GM04503 (cell line): ENCODE measurements at regions not wholly inside any gene's neighbourhood (a gene's known extent, or its start where the extent isn't known, plus 50 kb on each side); places are given as distances from the start of the nearest gene placed in this dataset.

Experiments used
- DNase-seq: peaks from one replicate; pipeline ENCODE4 v3.0.0-alpha.2; 2012; ENCODE audit warnings: low read depth

DNA sequence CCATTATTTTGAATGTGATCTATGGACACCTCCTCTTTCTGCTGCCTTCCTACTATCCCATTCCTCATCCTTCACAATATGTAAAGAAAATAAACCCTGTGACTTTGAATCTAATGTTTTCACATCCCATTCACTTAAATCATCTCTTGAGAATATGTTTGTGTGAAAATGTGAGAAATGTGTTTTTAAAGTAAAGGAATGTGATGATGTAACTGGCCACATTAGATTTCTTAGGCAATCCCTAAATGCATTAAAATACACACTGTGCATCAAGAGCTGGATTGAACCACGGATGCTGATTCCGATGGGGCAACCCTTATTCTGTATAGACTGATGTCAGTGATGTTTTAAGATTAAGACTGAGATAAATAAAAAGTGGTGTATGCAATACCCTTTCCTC lies 558.9 kb upstream of the TENM3 start:
- DNase-seq = peak; percentile 63

GRCh38 chr4:181685461-181685860 lies 557.7 kb upstream of the TENM3 start:
- DNase-seq = no peak

- peak; percentile 88 for DNase-seq
Measured at GRCh38 chr4:181685911-181686310, 557.3 kb upstream of the TENM3 start.

DNA sequence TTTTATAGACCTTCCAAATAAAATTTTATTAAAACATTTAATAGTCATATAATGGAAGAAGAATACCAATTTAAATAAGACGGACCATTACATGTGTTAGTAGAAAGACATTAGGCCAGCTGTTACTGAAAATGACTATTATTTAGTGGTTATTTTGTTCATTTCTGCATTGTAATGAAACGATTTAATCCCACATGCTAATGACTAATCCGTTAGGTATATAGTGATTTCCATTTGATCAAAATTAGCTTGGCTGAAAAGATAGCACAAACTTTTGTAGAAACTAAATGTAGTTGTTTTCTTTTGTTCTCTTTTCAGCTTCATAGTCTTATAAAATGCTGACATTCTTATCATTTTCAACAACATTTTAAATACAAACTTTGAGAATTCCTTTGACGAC lies 556.1 kb upstream of the TENM3 start:
- DNase-seq = no peak

DNA sequence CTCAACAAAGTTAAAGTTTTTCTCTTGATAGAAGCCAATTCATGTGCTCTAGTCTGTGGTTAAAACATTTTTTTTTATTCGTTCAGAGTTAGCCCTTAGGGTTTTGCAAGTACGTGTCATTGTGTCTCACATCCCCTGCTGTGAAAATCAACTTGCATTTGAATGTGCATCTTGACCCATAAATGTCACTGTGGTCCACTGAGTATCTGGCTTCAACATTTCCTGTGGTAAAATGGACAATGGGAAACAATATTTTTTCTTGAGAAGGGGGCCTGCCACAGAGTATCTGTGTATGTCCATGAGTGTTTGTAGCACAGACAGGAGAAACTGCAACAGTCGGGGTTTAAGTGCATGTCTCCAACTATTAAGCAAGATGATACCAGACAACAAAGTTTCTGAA lies 554.8 kb upstream of the TENM3 start:
- DNase-seq = peak; percentile 40

DNA sequence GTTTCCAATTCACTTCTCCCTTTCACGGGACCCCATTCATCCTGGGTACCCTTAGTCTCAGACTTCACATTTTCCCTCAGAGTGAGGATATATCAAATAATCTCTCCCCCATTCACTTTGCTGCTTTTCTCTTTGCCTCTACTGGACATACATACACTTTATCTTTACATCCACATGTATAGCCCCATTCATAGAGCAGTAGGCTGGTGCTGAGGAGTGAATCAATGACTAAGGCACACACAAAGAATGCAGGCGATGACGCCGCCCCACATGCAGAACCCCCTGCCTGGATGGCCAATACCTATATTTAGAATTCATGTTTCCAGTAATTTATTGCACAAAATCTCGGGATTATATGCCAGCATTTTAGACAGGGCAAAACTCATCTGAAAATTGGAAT lies 554.3 kb upstream of the TENM3 start:
- no peak for DNase-seq

DNA sequence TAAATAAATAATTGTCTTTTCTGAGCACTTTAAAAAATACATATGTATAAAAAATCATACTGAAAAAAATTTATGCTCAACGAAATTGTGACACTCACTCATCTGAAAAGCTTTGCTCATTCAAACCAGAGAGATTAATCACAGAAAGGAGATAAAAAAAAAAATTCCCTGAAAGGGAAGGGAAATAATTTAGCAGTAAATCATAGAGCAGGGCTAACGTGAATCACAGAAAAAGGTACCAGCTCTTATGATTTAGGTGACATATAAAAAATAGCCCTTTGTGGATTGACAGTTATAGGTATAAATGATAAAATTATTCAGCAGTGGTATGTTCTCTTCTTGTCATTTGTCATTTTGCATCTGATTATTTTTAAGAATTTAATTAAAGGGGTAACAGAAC lies 552.7 kb upstream of the TENM3 start:
- DNase-seq = no peak

DNA sequence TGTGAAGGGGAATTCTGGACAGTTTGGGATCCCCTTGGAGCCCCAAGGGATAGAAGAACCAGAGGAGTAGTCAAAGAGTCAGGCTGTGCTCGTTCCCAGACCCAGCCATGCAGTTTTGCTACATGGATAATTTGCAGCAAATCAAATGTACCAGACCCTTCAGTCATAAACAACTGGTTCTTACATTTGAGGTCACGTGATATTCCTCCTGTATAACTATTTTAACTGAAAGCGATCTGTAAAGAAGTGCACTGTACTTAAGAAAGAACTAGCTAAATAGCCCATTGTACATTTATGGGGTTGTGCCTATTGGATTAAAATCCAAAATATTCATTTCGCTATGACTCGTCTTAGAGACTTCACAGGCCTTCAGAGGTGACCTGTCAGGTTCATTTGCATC lies 550.2 kb upstream of the TENM3 start:
- no peak for DNase-seq

DNA sequence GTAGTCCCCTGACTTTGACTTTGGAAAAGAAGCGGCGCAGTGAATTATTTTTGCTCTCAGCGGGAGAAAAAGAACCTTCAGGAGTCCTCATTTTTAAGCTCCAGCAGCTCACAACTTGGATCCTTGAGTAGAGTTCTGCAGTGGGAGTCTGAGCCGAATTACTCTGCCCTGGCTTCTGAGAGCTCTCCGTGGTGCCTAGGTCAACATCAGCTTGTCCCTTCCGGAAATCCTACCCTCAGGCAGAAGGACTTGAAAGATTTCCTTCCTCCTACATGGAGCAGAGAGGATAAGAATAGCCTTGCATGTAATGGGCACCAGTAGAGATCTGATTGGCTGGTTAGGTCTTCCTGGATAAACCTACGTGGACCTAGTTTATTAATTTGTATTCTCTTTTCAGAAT lies 549.7 kb upstream of the TENM3 start:
- DNase-seq = no peak

- no peak for DNase-seq
Measured at GRCh38 chr4:181698221-181698620, 545.0 kb upstream of the TENM3 start.

DNA sequence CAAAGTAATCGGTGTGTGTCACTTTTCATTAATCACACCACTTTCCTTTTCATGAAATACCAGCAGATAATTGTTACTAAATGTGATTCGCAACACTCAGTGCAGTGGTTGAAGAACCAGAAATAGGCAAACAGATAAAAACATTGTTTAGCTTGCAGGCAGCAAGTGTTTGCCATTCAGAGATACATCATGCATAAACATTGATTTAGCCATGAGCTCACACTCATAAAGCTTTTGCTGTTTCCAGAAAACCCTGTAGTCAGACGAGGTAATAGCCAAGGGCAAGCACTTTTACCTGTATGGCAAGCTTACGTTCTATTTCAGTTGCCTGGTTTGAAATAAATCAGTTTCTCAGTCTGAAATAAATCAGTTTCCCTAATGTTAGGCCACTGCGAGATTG lies 542.0 kb upstream of the TENM3 start:
- no peak for DNase-seq

- no peak for DNase-seq
Measured at GRCh38 chr4:181701894-181702293, 541.3 kb upstream of the TENM3 start.

GRCh38 chr4:181702864-181703495 lies 540.2 kb upstream of the TENM3 start:
- no peak for DNase-seq

GRCh38 chr4:181710143-181710542 lies 533.1 kb upstream of the TENM3 start:
- DNase-seq = no peak

- no peak for DNase-seq
Measured at GRCh38 chr4:181711387-181711786, 531.8 kb upstream of the TENM3 start.

DNA sequence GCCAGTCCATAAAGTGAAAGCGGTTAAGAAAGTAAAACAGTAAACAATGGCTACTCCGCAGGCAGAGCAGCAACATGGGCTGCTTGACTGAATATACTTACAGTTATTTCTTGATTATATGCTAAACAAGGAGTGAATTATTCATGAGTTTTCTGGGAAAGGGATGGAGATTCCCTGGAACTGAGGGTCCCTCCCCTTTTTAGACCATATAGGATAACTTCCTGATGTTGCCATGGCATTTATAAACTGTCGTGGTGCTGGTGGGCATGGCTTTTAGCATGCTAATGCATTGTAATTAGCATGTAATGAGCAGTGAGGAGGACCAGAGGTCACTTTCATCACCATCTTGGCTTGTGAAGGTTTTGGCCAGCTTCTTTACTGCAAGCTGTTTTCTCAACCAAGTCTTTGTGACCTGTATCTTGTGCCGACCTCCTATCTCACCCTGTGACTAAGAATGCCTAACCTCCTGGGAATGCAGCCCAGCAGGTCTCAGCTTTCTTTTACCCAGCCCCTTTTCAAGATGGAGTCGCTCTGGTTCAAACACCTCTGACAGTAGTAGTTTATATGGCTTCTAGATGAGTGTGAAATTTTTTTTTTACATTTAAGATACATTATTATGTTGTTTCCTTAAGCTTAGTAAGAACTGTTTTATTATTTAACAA lies 514.8 kb upstream of the TENM3 start:
- DNase-seq = no peak

- no peak for DNase-seq
Measured at GRCh38 chr4:181731900-181732299, 511.3 kb upstream of the TENM3 start.

GRCh38 chr4:181737744-181738143 lies 505.5 kb upstream of the TENM3 start:
- no peak for DNase-seq

- DNase-seq = no peak
Measured at GRCh38 chr4:181739031-181739430, 504.2 kb upstream of the TENM3 start.

- no peak for DNase-seq
Measured at GRCh38 chr4:181741513-181741912, 501.7 kb upstream of the TENM3 start.

GRCh38 chr4:181745933-181746625 lies 497.1 kb upstream of the TENM3 start:
- DNase-seq = no peak

DNA sequence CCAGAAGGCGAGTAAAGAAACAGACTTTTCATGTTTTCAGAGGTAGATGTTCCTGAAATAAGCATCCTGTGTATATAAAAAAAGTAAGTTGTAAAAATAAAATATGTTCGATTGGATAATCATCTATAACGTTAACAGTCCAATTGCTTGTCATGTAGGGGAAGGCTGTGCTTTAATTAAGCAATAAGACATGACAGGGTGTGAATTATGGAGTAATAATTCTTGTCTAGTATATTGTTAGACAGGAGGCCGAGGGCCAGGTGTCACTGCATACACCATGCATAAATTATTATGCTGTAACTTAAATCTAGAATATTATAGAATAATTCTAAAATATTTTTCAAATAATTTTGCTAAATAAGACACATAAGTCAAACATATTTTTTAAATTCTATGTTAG lies 494.6 kb upstream of the TENM3 start:
- no peak for DNase-seq

- no peak for DNase-seq
Measured at GRCh38 chr4:181752516-181752915, 490.7 kb upstream of the TENM3 start.

- DNase-seq = no peak
Measured at GRCh38 chr4:181753207-181753606, 490.0 kb upstream of the TENM3 start.
